ENCODE measurements at regions not wholly inside any gene's neighbourhood (a gene's known extent, or its start where the extent isn't known, plus 50 kb on each side); places are given as distances from the start of the nearest gene placed in this dataset.
"Not testable (repeated sequence)": the region's sequence is repeated elsewhere in the genome, so short reads cannot be mapped to it uniquely, and the experiment has no call there.

DNA sequence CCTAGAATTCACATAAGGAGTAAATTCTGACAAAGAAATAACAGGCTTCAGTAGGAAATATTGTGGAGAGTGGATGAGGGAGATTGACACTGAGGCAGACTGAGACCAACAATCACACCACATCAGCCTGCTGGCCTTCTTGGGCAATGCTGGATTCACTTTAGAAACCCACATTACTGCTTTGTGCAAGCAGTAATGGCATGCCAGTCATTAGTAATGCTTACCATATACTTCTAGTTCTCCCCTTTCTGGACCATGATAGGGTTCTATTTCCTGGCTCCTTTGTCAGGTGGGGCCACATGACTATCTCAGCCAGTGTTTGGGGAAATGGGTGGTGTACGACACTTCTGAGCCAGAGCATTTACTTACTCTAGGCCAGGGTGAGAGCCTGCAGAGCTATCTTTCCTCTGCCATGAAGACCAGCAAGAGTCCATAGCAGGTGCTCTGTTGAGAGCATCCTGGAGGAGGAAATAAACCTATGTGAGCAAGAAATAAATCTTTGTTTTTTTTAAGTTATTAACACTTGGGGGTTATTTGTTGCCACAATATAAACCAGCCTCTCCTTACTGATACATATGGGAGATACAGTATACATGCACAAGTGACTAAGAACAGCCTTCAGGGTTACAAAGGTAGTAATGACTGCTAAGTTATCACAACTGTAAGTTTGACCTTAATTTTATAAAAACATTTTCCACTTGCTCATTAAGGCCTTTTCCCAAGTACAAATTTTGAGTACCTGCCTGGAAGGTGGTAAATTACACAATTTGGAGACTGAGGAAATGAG lies 89.3 kb upstream of the TANK start:
- Mint-ChIP-seq H3K27me3 (peaks cover 4% of the 10 kb centered on the region), H3K9me3 (no peaks in the 10 kb centered on the region), H3K4me1 (ENCODE audit: low read depth) (peaks cover 27% of the 10 kb centered on the region), H3K27ac (no peak overlapping the region), H3K4me3 (no peak overlapping the region), H3K36me3 (ENCODE audit: low read depth) (no peaks in the 10 kb centered on the region)
- no peak for DNase-seq

DNA sequence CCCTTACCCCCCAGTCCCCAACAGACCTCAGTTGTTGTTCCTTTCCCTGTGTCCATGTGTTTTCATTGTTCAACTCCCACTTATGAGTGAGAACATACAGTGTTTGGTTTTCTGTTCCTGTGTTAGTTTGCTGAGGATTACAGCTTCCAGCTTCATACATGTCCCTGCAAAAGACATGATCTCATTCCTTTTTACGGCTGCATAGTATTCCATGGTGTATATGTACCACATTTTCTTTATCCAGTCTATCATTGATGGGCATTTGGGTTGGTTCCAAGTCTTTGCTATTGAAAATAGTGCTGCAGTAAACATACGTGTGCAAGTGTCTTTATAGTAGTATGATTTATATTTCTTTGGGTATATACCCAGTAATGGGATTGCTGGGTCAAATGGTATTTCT lies 87.8 kb upstream of the TANK start:
- H3K27ac Mint-ChIP-seq; DNase-seq; H3K36me3 Mint-ChIP-seq (ENCODE audit: low read depth); H3K4me3 Mint-ChIP-seq; H3K27me3 Mint-ChIP-seq; H3K9me3 Mint-ChIP-seq: not testable (repeated sequence)
- H3K4me1 Mint-ChIP-seq (ENCODE audit: low read depth): peaks cover 42% of the 10 kb centered on the region

DNA sequence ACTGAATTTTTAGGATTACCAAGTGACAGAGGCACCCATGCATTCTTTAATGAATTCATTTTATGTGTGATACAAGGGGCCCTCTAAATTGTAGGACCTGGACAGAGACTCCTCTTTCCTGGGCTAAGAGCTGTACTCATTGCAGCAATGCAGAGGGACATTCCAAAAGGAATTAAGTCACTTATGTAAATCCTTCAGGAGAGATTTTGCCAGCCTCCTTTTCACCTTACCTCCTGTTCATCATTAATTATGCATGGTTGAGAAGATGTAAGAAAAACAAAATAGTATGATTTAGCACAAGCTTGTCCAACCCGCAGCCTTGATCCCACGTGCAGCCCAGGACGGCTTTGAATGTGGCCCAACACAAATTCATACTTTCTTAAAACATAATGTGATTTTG lies 84.5 kb upstream of the TANK start:
- H3K27ac Mint-ChIP-seq: no peak overlapping the region
- peaks cover 60% of the 10 kb centered on the region for H3K4me1 Mint-ChIP-seq (ENCODE audit: low read depth)
- no peaks in the 10 kb centered on the region for H3K36me3 Mint-ChIP-seq (ENCODE audit: low read depth)
- no peak overlapping the region for H3K4me3 Mint-ChIP-seq
- peaks cover 5% of the 10 kb centered on the region for H3K9me3 Mint-ChIP-seq
- H3K27me3 Mint-ChIP-seq: no peaks in the 10 kb centered on the region
- no peak for DNase-seq

DNA sequence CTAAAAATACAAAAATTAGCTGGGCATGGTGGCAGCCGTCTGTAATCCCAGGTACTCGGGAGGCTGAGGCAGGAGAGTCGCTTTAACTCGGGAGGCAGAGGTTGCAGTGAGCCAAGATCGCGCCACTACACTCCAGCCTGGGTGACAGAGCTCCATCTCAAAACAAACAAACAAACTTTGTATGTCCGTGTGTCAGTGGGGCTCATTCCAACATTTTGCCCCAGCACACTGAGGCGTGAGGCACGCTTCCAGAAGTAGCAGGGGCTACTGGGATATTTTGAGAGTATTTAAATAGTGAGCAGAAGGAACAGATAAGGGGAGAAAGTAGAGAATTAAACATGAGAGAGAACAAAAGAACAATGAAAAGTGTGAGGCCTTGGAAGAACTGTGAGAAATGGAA lies 83.3 kb upstream of the TANK start:
- Mint-ChIP-seq H3K4me3 (peak overlapping the region; percentile 34), H3K9me3 (peaks cover 5% of the 10 kb centered on the region), H3K27ac (peak overlapping the region; percentile 95), H3K4me1 (ENCODE audit: low read depth) (peaks cover 62% of the 10 kb centered on the region), H3K36me3 (ENCODE audit: low read depth) (no peaks in the 10 kb centered on the region), H3K27me3 (no peaks in the 10 kb centered on the region)
- peak; percentile 36 for DNase-seq

DNA sequence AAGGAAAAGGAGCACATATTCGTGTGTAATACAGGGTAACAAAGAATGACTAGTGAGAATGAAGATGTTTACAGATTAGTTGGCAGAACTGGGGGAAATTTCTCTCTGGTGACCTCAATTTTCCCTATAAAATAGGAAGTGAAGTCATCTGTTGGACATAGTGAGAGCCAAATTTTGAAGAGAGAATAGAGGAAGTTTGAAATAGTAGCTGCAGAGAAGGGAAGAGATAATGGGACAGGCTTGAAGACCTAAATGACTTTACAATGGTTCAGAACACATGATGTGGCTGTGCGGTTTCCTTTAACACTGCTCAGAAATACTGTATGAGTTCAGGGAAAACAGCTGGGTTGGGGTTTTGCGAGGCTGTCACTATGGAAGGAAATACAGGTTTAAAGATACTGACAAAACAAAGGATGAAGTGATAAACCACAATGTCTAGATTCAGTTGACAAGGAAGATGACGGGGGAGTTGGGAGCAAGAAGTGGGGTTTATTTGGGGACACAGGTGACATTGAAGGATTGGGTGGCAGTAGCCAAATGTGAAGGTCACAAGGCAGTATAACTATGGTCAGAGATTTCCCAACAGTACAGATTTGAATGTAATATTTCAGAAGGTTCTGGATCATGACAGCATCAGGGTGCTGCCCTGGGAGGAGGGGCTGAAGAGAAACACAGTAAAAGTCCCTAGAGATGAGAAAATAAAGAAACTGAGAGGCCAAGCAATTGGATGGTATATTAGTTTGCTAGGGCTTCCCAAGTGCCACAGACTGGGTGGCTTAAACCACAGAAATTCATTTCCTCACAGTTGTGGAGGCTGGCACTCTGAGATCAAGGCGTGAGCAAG lies 82.6 kb upstream of the TANK start:
- H3K27ac Mint-ChIP-seq: peak overlapping the region; percentile 95
- H3K36me3 Mint-ChIP-seq (ENCODE audit: low read depth): no peaks in the 10 kb centered on the region
- H3K4me3 Mint-ChIP-seq: peak overlapping the region; percentile 34
- peak; percentile 56 for DNase-seq
- peaks cover 5% of the 10 kb centered on the region for H3K9me3 Mint-ChIP-seq
- H3K4me1 Mint-ChIP-seq (ENCODE audit: low read depth): peaks cover 63% of the 10 kb centered on the region
- no peaks in the 10 kb centered on the region for H3K27me3 Mint-ChIP-seq

DNA sequence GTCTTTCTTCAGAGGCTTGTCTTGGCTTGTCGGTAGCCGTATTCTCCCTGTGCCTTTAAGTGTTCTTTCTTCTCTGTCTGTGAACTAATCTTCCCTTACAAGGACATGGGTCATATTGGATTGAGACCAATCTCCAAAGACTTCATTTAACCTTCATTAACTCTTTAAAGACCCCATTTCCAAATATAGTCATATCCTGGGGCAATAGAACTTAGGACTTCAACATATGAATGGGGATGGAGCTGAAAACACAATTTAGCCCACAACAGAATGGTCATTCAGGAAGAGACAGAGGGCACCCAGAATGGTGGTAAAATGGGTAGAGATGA lies 82.1 kb upstream of the TANK start:
- Mint-ChIP-seq H3K27ac (peak overlapping the region; percentile 95), H3K9me3 (peaks cover 5% of the 10 kb centered on the region), H3K27me3 (no peaks in the 10 kb centered on the region), H3K4me3 (peak overlapping the region; percentile 34), H3K4me1 (ENCODE audit: low read depth) (peaks cover 58% of the 10 kb centered on the region), H3K36me3 (ENCODE audit: low read depth) (no peaks in the 10 kb centered on the region)
- DNase-seq: no peak

DNA sequence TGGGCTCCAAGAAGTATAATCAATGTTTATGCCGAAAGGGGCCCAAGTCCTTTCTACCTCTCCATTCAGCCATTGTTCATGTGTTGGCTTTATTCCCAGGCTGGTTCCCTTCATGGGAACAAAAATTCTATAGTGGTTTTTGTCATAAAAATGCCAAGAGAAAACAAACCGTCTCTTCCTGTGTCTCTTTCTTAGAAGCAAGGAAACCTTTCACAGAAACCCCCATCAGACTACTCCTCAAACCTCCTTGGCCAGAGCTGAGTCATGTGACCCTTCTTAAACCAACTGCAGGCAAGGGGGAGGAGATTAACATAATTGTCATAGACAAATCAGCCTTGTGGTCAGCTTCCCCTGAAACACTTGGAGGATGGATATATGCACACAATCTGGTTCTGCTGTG lies 75.1 kb upstream of the TANK start:
- Mint-ChIP-seq H3K36me3 (ENCODE audit: low read depth) (no peaks in the 10 kb centered on the region), H3K9me3 (no peaks in the 10 kb centered on the region), H3K27ac (no peak overlapping the region), H3K4me1 (ENCODE audit: low read depth) (peaks cover 27% of the 10 kb centered on the region), H3K4me3 (no peak overlapping the region), H3K27me3 (no peaks in the 10 kb centered on the region)
- no peak for DNase-seq

DNA sequence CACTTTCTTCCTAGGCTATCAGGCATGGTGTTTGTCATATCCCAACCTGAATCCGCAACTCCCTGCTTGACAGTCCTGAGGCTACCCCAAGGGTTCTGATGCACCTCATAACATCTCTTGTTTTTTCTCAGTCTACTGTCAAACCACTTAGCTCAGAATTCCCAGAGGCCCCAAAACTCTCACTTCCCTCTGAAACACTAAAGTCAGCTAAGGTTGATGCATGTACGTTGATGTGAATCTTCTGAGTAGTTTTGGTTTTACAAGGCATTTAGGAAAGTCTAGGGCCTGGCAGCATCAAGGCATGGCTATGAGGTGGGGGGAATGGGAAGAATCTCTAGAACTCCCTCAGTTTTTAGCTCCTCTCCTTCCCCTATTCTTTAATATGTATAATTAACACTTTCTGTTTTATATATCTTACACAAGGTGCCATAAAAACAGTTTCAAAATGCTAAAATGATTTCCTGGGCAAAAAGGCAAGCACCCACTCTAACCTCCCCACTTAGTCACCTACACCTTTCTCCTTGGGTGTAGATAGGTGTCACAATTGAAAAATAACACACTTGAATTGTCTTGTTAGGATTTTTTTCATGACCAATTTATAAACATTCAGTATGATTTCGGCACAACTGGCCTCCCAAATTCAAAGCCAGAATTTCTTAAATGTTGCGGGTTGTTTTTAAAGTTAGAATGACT lies 71.4 kb upstream of the TANK start:
- H3K9me3 Mint-ChIP-seq: no peaks in the 10 kb centered on the region

DNA sequence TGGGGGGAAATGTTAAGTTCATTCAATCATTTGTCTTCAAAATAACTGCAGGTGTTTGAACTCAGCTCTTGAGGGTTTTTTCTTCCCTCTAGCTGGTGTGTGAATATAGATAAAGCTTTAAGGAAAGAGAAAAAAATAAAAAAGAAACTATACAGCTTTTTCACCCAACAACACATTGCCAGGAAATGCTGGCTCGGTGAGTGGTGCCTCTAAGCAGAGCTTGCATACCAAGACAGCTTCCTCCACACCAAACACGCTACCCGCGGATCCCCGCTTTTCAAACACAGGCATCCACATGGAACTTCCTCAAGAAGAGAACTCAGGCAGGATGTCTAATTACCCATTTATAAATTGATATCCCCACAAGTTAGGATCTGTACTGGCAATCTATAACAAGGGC lies 69.8 kb upstream of the TANK start:
- peak; percentile 39 for DNase-seq

More for the DNA sequence above, 71.4 kb upstream of the TANK start:
- Mint-ChIP-seq H3K4me3 (no peak overlapping the region), H3K36me3 (ENCODE audit: low read depth) (no peaks in the 10 kb centered on the region), H3K27ac (no peak overlapping the region), H3K4me1 (ENCODE audit: low read depth) (peaks cover 39% of the 10 kb centered on the region), H3K27me3 (no peaks in the 10 kb centered on the region)
- no peak for DNase-seq

DNA sequence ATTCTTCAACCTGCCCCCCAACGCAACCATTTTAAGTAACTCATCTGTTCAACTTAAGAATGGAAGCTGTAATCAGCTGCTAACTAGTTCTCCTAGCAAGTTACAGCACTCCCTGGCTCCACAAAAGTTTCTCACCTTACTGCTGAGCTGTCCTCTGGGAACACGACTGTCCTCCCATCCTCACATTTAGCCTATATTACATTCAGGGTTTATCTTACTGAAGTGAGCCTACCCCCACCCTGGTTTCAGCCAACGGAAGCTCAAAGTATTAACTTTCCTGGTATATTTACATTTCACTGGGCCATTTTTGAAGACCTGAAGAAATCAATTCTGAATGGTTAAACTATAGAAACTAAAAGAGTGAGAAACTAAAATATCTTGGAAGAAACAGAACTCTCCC lies 64.9 kb upstream of the TANK start:
- Mint-ChIP-seq H3K4me3 (no peak overlapping the region), H3K9me3 (no peaks in the 10 kb centered on the region), H3K4me1 (ENCODE audit: low read depth) (peaks cover 14% of the 10 kb centered on the region), H3K36me3 (ENCODE audit: low read depth) (no peaks in the 10 kb centered on the region), H3K27me3 (no peaks in the 10 kb centered on the region), H3K27ac (no peak overlapping the region)
- DNase-seq: no peak

More for the DNA sequence above, 69.8 kb upstream of the TANK start:
- Mint-ChIP-seq H3K4me3 (peak overlapping the region; percentile 42), H3K27me3 (no peaks in the 10 kb centered on the region), H3K4me1 (ENCODE audit: low read depth) (peaks cover 35% of the 10 kb centered on the region), H3K9me3 (no peaks in the 10 kb centered on the region), H3K36me3 (ENCODE audit: low read depth) (no peaks in the 10 kb centered on the region), H3K27ac (peak overlapping the region; percentile 81)

DNA sequence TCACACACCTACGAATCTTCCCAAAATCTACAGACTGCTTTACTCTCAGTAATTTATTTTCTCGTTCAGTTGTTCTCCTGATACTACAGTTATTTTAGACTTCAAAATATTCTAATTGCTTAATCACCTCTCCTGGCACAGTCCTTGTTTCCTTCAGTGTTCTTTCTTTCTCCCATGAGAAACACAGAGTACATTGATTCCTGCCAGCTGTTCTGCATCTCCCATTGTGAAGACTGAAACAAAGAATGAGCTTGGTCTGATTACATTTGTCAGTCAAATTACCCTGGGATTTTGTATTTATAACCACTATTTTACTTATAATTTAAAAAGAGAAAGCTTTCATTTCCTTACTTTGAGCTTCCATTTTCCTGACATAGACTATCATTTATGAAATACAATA lies 63.9 kb upstream of the TANK start:
- no peak for DNase-seq
- Mint-ChIP-seq H3K27me3 (no peaks in the 10 kb centered on the region), H3K9me3 (no peaks in the 10 kb centered on the region), H3K27ac (no peak overlapping the region), H3K4me3 (no peak overlapping the region), H3K4me1 (ENCODE audit: low read depth) (peaks cover 4% of the 10 kb centered on the region), H3K36me3 (ENCODE audit: low read depth) (no peaks in the 10 kb centered on the region)

DNA sequence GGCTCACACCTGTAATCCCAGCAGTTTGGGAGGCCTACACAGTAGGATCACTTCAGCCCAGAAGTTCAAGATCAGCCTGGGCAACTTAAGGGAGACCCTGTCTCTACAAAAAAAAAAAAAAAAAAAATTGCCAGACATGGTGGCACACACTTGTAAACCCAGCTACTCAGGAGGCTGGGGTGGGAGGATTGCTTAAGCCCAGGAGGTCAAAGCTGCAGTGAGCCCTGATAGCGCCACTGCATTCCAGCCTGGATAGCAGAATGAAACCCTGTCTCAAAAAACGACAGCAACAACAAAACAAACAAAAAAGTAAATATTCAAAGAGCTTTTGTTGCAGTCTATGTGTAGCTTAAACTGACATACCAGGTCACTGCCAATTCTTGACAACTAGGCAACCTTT lies 63.1 kb upstream of the TANK start:
- Mint-ChIP-seq H3K4me3 (no peak overlapping the region), H3K9me3 (no peaks in the 10 kb centered on the region), H3K27me3 (no peaks in the 10 kb centered on the region), H3K4me1 (ENCODE audit: low read depth) (no peaks in the 10 kb centered on the region), H3K27ac (no peak overlapping the region), H3K36me3 (ENCODE audit: low read depth) (no peaks in the 10 kb centered on the region)
- no peak for DNase-seq

DNA sequence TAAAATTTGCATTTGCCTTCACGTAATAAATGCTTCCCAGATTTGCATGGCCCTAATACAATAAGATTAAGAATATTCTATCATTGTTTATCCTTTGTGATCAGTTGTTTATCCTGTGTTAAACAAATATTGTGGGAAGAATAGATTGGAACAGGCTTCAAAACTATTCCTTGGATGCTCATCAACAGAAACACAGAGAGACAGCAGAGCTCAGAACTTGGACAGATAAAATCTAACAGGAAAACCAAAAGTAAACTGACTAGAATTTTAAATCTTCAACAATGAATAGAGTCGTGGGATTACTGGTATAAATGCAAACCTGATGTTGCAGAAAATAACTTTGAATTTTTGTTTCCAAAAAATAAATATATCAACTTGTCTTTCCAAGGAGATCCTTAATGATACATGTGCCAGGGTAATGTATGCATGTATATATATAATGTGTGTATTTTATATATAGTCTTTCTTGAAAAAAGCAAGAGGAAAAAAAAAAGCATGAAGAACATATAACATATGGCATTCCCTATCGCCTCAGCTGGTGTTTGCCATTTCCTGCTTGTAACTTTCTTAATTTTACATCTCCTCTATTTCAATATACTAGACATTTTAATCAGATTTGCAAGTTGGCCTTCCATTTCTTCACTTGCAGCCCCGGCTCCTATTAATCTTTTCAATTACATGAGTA lies 59.9 kb upstream of the TANK start:
- no peak overlapping the region for H3K27ac Mint-ChIP-seq
- H3K9me3 Mint-ChIP-seq: no peaks in the 10 kb centered on the region
- peaks cover 24% of the 10 kb centered on the region for H3K4me1 Mint-ChIP-seq (ENCODE audit: low read depth)
- no peaks in the 10 kb centered on the region for H3K36me3 Mint-ChIP-seq (ENCODE audit: low read depth)
- H3K4me3 Mint-ChIP-seq: no peak overlapping the region
- DNase-seq: no peak
- H3K27me3 Mint-ChIP-seq: no peaks in the 10 kb centered on the region

DNA sequence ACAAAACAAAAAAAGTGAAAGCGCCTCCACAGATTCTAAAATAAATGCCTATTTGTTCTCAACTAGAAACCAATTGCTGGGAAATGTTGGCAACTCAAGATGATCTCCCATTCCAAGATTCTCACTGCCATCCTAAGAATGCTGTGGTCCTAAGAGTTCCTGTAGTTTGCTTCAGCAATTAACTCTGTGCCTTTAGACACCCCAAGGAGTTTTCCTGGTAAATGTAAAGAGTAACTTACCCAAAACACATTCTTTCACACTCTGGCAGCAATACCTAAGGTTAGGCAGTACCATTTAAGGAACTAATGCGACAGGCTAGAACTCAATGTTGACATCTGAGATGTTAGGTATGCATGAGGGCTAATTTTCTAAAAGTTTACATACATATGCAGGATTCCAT lies 58.8 kb upstream of the TANK start:
- Mint-ChIP-seq H3K9me3 (no peaks in the 10 kb centered on the region), H3K4me3 (no peak overlapping the region), H3K27me3 (no peaks in the 10 kb centered on the region), H3K4me1 (ENCODE audit: low read depth) (peaks cover 24% of the 10 kb centered on the region), H3K36me3 (ENCODE audit: low read depth) (no peaks in the 10 kb centered on the region), H3K27ac (no peak overlapping the region)
- DNase-seq: no peak

Data from activated T-cell treated with anti-CD3 and anti-CD28 coated beads, Interleukin-2, amount 50 U/mL, for 24 hours (primary cell).